T-helper 2 cell (primary cell): ENCODE measurements at regions not wholly inside any gene's neighbourhood (a gene's known extent, or its start where the extent isn't known, plus 50 kb on each side); places are given as distances from the start of the nearest gene placed in this dataset.
A peak's percentile ranks its signal among the peaks of the same experiment; 100 is the strongest.
"Not testable (repeated sequence)": the region's sequence is repeated elsewhere in the genome, so short reads cannot be mapped to it uniquely, and the experiment has no call there.

Experiments
- DNase-seq, 5 experiments: peaks; one replicate each; pipeline versions ENCODE4 v3.0.0 to v3.0.0-alpha.2; 2012 to 2022

DNA sequence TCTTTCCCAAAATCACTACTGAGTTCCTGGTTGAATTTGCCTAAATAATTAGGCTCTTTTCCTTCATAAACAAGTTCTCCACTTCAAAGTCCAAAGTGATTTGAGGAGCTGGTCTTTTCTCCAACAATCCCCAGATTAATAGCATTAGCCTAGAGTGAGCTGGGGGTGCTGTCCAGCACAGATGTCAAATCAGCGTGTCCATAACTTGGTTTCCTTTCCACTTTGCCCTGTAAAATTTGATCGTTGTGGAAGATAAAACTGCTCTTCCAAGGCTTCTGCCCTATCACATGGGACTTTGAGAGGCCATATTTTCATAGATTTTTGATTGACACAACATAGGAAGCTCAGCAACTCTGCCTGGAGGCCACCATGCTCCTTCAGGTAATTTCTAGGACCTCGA lies 134.7 kb upstream of the RORB start:
- DNase-seq, result no peak

DNA sequence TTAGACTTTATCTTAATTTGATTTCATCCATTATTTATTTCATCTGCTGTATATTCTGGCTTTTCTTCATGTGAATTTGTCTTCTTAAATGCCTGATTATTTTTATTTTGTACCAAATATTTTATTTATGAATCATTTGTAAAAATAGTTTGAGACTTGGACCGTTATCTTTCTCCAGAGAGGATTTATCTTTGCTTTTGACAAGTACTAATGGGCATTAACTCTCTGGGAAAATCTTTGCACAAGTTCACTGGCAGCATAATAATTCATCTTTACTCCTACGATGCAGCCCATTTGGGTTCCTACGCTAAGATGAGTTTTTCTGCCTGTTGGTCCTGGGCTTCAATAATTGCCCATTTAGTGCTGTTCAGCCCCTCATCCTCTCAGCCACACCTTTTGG lies 131.0 kb upstream of the RORB start:
- no peak for DNase-seq

GRCh38 chr9:74369844-74370243 lies 127.3 kb upstream of the RORB start:
- DNase-seq, result no peak

- DNase-seq, result no peak
These were observed 123.8 kb upstream of the RORB start for GRCh38 chr9:74373348-74373747.

- peak in 2 of 5 experiments; percentile 3 to 35 for DNase-seq
These were observed 117.4 kb upstream of the RORB start for GRCh38 chr9:74379718-74380117.

DNA sequence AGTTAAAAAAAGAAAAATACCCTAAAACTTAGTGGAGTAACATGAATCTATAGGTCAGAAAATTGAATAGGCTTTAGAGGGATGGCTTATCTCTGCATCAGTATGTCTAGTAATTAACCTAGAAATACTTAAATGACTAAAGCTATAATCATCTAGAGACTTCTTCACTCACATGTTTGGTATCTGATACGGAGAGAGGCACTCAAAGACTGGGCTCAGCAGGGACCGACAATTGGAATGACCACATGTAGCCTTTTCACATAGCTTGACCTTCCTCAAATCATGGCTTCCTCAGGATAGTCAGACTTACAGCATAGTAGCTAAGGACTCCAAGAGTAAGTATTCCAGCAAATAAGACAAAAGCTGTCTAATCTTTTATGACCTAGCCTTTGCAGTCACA lies 105.3 kb upstream of the RORB start:
- DNase-seq, result no peak

DNA sequence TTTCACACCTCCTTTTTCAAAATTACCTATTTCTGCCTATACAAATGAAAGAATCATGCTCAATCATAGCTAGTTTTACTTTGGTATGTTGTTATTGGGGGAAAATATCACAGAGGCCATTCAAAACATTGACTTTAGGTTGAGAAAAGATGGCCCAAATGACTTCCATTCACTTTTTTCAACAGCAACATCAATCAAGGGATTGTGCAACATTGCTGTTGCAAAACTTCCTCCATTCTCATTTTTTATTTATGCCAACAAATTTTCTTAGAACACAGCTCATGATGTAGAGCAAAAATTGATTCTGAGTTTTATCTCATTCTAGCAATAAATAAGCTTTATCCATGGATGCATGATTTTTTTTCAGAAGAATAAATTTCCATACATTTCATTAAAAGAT lies 93.6 kb upstream of the RORB start:
- no peak for DNase-seq

DNA sequence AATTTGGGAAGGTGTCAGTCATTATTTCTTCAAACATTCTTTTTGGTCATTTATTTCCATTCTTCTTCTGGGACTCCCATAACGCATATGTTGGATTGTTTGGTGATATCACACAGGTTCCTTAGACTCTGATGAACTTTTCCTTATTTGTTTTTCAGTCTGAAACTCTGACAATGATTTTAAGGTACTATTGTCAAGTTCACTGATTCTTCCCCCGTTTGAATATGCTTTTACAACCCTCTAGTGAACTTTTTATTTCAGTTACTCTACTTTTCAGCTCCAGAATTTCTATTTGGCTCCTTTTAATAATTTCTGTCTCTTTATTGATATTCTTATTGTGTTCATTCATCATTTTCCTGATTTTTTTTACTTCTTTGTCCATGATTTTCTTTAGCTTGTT lies 92.5 kb upstream of the RORB start:
- no peak for DNase-seq

DNA sequence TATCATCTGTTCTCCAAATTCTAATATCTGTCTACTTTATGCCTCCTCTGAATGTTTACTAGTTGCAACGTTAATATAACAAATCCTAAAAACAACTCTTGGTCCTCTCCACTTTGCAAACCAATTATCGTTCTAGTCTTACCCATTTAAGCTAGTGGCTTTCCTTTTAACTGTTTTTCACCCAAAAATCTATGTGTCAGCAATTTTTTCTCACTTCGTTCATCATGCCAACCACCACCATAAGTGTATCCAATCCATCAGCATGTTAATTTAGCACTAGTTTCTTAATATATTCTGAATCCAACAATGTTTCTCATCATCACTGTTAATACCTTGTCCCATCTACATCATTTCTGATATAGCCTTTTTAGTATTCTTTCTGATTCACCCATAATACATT lies 90.0 kb upstream of the RORB start:
- no peak for DNase-seq

DNA sequence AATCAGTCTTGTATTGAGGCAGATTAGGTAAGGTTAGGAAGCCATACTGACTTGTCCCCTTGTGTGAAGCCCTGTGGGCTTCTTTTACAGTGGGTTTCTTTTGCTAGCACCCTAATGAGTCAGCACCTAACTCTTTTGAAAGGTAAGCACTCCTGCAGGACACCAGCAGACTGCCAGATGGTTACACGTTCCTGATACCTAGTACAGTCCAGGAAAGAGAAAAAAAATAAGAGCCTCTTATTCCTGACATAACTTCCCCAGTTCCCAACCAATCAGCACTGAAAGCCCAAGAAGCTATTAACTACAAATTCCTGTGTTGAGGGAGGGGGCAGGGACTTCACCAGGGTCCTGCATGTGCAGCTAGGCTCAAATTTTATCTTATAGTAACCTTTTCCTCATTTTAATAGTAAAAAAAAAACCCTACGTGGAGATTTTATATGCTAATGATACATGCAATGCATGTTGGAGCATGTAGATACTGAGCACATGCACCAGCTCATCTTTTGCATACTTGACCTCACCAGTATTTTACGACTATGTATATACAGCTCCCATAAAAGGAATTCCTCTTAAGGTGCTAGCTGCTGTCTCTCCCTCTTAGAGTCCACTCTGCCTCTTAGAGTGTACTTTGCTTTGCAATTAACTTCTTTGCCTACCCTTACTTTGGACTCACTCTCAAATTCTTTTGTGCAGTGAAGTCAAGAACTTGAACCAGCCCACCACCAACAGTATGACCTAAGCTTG lies 84.7 kb upstream of the RORB start:
- DNase-seq, result no peak

GRCh38 chr9:74413876-74414275 lies 83.3 kb upstream of the RORB start:
- DNase-seq, result no peak

DNA sequence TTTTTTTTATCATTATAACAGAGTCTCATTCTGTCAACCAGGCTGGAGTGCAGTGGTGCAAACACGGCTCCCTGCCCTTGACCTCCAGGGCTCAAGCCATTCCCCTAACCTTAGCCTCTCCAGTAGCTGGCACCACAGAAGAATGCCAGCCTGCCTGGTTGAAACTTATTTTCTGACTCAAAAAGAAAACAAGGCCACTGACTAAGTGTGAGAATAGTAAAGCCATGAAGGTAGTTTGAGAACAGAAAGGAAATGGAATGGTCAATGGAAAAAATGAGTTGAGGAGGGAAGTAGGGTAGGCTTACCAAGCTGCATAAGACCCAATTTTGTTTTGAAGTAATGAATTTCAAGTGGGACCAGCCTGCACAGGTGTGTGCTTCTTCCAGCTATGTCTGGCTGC lies 82.8 kb upstream of the RORB start:
- DNase-seq, result no peak

DNA sequence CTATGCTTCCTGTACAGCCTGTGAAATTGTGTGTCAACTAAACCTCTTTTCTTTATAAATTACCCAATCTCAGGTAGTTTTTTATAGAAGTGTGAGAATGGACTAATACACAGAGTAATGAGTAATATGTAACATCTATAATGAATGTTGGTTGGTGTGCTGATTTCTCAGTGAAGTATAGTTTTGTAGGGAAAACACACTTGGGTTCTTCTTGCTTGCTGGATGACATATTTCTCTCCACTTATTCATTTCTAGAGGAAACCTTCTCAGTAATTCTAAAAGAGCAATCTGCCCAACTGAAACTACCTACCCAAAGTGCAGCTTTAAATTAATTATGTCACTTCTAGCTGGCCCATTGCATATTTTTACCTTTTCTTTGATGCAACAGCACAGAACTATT lies 81.1 kb upstream of the RORB start:
- no peak for DNase-seq

DNA sequence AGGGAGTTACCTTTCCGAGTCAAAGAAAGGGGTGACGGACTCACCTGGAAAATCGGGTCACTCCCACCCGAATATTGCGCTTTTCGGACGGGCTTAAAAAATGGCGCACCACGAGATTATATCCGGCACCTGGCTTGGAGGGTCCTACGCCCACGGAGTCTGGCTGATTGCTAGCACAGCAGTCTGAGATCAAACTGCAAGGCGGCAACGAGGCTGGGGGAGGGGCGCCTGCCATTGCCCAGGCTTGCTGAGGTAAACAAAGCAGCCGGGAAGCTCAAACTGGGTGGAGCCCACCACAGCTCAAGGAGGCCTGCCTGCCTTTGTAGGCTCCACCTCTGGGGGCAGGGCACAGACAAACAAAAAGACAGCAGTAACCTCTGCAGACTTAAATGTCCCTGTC lies 72.6 kb upstream of the RORB start:
- DNase-seq, result not testable (repeated sequence)

GRCh38 chr9:74431467-74431866 lies 65.7 kb upstream of the RORB start:
- no peak for DNase-seq

- DNase-seq, result no peak
These were observed 53.9 kb upstream of the RORB start for GRCh38 chr9:74443036-74443750.

DNA sequence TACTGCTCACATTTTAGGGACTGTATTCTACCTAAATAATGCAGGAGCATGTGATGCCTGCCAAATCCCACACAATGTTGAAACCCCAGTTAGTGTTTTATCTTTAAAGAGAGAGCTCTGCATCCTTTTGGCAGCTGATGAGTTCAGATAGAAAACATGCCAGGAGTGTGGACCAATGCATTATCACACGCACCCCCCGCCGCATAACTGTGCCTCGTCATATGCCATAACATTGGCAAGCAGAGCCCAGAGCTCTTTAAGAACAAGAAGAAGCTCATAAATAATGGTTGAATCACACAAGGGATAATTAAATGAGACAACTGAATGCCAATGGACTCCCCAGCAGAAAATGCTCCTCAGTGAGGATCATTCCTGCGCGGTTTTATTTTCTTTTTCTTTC lies 52.8 kb upstream of the RORB start:
- no peak for DNase-seq
